Ovary (tissue), 3 donors: ENCODE measurements at regions not wholly inside any gene's neighbourhood (a gene's known extent, or its start where the extent isn't known, plus 50 kb on each side); places are given as distances from the start of the nearest gene placed in this dataset.

Experiments used
- EP300 ChIP-seq: sonication (generic); formaldehyde crosslinking; IDR thresholded peaks from one replicate; pipeline ENCODE4 v1.6.1; 2017; ENCODE audit warnings: antibody characterized with exemption
- POLR2A ChIP-seq: fragments of 450-650 bp; IDR thresholded peaks from one replicate; pipeline ENCODE4 v1.6.1; 2017; ENCODE audit warnings: antibody characterized with exemption, mild to moderate bottlenecking, moderate library complexity
- TF ChIP-seq, protein P1 (sequence below), 3 donors: fragments of 450-650 bp in 2 of 3; fragments of 200-600 bp in 1 of 3; IDR thresholded peaks; one replicate each; pipeline versions ENCODE4 v1.5.1 to v1.8.0; 2016 to 2022; ENCODE audit warnings: antibody characterized with exemption in 3 of 3, mild to moderate bottlenecking in 1 of 3
- donor health status: DM: no; HTN: no; CAD: no.

DNA sequence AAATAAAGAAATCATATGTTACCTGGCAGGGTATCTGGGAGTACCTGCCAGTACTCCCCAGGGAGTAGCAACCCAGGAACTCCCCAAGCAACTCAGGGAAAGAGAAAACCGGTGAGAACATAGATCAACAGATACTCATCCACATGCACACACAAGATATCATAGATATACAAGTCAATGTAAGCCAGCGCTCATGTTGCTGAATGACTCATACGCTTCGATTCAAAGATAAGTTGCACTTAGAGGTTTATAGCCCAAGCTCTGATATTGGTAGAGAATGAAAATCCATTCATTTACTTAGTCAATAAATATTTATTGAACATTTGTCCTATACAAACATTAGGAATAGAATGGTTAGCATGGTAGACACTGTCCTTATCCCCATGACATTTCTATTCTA is 219.1 kb upstream of the TRPC7 start:
- TF ChIP-seq, protein P1, sequence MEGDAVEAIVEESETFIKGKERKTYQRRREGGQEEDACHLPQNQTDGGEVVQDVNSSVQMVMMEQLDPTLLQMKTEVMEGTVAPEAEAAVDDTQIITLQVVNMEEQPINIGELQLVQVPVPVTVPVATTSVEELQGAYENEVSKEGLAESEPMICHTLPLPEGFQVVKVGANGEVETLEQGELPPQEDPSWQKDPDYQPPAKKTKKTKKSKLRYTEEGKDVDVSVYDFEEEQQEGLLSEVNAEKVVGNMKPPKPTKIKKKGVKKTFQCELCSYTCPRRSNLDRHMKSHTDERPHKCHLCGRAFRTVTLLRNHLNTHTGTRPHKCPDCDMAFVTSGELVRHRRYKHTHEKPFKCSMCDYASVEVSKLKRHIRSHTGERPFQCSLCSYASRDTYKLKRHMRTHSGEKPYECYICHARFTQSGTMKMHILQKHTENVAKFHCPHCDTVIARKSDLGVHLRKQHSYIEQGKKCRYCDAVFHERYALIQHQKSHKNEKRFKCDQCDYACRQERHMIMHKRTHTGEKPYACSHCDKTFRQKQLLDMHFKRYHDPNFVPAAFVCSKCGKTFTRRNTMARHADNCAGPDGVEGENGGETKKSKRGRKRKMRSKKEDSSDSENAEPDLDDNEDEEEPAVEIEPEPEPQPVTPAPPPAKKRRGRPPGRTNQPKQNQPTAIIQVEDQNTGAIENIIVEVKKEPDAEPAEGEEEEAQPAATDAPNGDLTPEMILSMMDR (IDR thresholded peaks at IDR 0.05), result no peak
- no peak for TF ChIP-seq POLR2A
- TF ChIP-seq EP300, result no peak
